ENCODE measurements at regions not wholly inside any gene's neighbourhood (a gene's known extent, or its start where the extent isn't known, plus 50 kb on each side); places are given as distances from the start of the nearest gene placed in this dataset.

DNA sequence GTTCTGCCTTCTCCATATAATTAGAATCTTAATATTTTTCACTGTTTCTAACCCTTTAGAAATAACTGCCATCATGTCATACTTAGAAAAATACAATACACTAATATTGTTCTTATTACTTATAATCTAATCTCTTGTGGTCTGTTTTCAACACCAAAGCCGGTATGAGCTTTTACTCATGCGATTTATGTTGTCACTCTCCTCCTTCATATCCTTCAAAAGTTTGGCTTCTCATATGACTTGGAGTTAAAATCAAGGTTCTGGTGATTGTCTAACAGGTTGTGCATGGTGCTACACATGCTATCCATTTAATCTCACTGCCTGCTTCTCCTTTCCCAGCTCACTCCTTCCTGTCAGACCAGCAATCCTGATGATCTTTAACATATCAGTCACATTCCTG lies 1392.9 kb downstream of the ARAP2 start:
- TF ChIP-seq, protein P1, sequence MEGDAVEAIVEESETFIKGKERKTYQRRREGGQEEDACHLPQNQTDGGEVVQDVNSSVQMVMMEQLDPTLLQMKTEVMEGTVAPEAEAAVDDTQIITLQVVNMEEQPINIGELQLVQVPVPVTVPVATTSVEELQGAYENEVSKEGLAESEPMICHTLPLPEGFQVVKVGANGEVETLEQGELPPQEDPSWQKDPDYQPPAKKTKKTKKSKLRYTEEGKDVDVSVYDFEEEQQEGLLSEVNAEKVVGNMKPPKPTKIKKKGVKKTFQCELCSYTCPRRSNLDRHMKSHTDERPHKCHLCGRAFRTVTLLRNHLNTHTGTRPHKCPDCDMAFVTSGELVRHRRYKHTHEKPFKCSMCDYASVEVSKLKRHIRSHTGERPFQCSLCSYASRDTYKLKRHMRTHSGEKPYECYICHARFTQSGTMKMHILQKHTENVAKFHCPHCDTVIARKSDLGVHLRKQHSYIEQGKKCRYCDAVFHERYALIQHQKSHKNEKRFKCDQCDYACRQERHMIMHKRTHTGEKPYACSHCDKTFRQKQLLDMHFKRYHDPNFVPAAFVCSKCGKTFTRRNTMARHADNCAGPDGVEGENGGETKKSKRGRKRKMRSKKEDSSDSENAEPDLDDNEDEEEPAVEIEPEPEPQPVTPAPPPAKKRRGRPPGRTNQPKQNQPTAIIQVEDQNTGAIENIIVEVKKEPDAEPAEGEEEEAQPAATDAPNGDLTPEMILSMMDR (conservative IDR thresholded peaks at IDR 0.05; ENCODE audit: low read depth, low read length) = no peak
- no peak for TF ChIP-seq EZH2 (IDR thresholded peaks at IDR 0.05; ENCODE audit: borderline replicate concordance, low read depth, low read length, poor library complexity, severe bottlenecking)
- Histone ChIP-seq H3K27ac (ENCODE audit: low read depth, low read length, poor library complexity, severe bottlenecking) (no peak overlapping the region), H3K4me3 (ENCODE audit: low read depth, low read length, poor library complexity, severe bottlenecking) (no peak overlapping the region), H3K27me3 (replicated peaks; ENCODE audit: insufficient read depth, low read depth, low read length, poor library complexity) (no peaks in the 10 kb centered on the region), H3K4me1 (ENCODE audit: insufficient read depth, low read length, poor library complexity, severe bottlenecking) (no peaks in the 10 kb centered on the region), H3K36me3 (ENCODE audit: insufficient read depth, low read length, poor library complexity, severe bottlenecking) (no peaks in the 10 kb centered on the region), H3K9me3 (ENCODE audit: low read depth, low read length, poor library complexity, severe bottlenecking) (no peaks in the 10 kb centered on the region)
- ChIA-PET CTCF (no interaction called here), POLR2A (ENCODE audit: low non-redundant PET) (no interaction called here)
- intact Hi-C loops (cut with micrococcal nuclease; ENCODE audit: unreplicated experiment) = no loop called here
- DNase-seq (ENCODE audit: low spot score) = no peak
- BruUV-seq (replicated peaks) = no TSS peak

- Histone ChIP-seq H3K36me3 (ENCODE audit: insufficient read depth, low read length, poor library complexity, severe bottlenecking) (no peaks in the 10 kb centered on the region), H3K27ac (ENCODE audit: low read depth, low read length, poor library complexity, severe bottlenecking) (no peak overlapping the region), H3K4me3 (ENCODE audit: low read depth, low read length, poor library complexity, severe bottlenecking) (no peak overlapping the region), H3K27me3 (replicated peaks; ENCODE audit: insufficient read depth, low read depth, low read length, poor library complexity) (no peaks in the 10 kb centered on the region), H3K9me3 (ENCODE audit: low read depth, low read length, poor library complexity, severe bottlenecking) (no peaks in the 10 kb centered on the region), H3K4me1 (ENCODE audit: insufficient read depth, low read length, poor library complexity, severe bottlenecking) (no peaks in the 10 kb centered on the region)
- TF ChIP-seq EZH2 (IDR thresholded peaks at IDR 0.05; ENCODE audit: borderline replicate concordance, low read depth, low read length, poor library complexity, severe bottlenecking) = no peak
- TF ChIP-seq, protein P1 (conservative IDR thresholded peaks at IDR 0.05; ENCODE audit: low read depth, low read length) = no peak
- POLR2A ChIA-PET (ENCODE audit: low non-redundant PET) = no interaction called here
- no peak for DNase-seq (ENCODE audit: low spot score)
- BruUV-seq (replicated peaks) = no TSS peak
- intact Hi-C loops (cut with micrococcal nuclease; ENCODE audit: unreplicated experiment) = no loop called here
- CTCF ChIA-PET = no interaction called here
Measured at GRCh38 chr4:34854451-34854850, 1389.9 kb downstream of the ARAP2 start.

DNA sequence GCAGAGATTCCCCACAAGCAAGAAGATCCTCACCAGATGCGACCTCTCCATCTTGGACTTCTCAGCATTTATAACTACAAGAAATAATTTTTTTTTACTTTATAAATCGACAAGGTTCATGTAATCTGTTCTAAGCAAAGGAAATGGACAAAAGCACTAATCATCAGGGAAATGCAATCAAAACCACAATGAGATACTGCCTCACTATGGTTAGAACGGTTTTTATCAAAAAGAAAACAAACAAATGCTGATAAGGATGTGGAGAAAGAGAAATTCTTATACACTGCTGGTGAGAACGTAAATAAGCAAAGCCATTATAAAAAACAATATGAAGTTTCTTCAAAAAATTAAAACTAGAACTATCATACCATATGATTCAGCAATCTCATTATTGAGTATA lies 1382.6 kb downstream of the ARAP2 start:
- H3K27ac ChIP-seq (ENCODE audit: low read depth, low read length, poor library complexity, severe bottlenecking) = no peak overlapping the region
- intact Hi-C loops (cut with micrococcal nuclease; ENCODE audit: unreplicated experiment) = no loop called here
- BruUV-seq (replicated peaks) = no TSS peak

More for the DNA sequence above, 1382.6 kb downstream of the ARAP2 start:
- TF ChIP-seq EZH2 (IDR thresholded peaks at IDR 0.05; ENCODE audit: borderline replicate concordance, low read depth, low read length, poor library complexity, severe bottlenecking) = no peak
- TF ChIP-seq, protein P1 (conservative IDR thresholded peaks at IDR 0.05; ENCODE audit: low read depth, low read length) = no peak
- H3K4me3 ChIP-seq (ENCODE audit: low read depth, low read length, poor library complexity, severe bottlenecking) = no peak overlapping the region
- H3K36me3 ChIP-seq (ENCODE audit: insufficient read depth, low read length, poor library complexity, severe bottlenecking) = no peaks in the 10 kb centered on the region
- no peak for DNase-seq (ENCODE audit: low spot score)
- H3K4me1 ChIP-seq (ENCODE audit: insufficient read depth, low read length, poor library complexity, severe bottlenecking) = no peaks in the 10 kb centered on the region
- H3K9me3 ChIP-seq (ENCODE audit: low read depth, low read length, poor library complexity, severe bottlenecking) = peaks cover 4% of the 10 kb centered on the region
- CTCF ChIA-PET = no interaction called here
- POLR2A ChIA-PET (ENCODE audit: low non-redundant PET) = no interaction called here
- no peaks in the 10 kb centered on the region for H3K27me3 ChIP-seq (replicated peaks; ENCODE audit: insufficient read depth, low read depth, low read length, poor library complexity)
